Keratinocyte (primary cell): ENCODE measurements at regions not wholly inside any gene's neighbourhood (a gene's known extent, or its start where the extent isn't known, plus 50 kb on each side); places are given as distances from the start of the nearest gene placed in this dataset.

Experiments used
- DNase-seq: peaks from one replicate; pipeline ENCODE4 v3.0.0-alpha.2; 2011; ENCODE audit warnings: low read depth, missing footprints, low spot score
- FAIRE-seq: peaks from 2 replicates; lab custom pipeline; 2011; peaks lifted over from hg19 to GRCh38; lab: Jason Lieb, UNC
- H2AFZ ChIP-seq: 2 replicates; pipeline ENCODE4 v1.6.0; 2012; ENCODE audit warnings: low read length, control low read depth, inconsistent platforms; ENCODE audit not compliant: control insufficient read depth
- H3K27ac ChIP-seq: 2 replicates; pipeline ENCODE4 v1.5.1; 2011; ENCODE audit warnings: low read length; ENCODE audit not compliant: control insufficient read depth, insufficient read depth
- H3K27me3 ChIP-seq: 3 replicates; pipeline ENCODE4 v1.6.0; 2011; ENCODE audit warnings: low read length; ENCODE audit not compliant: control insufficient read depth, insufficient read depth; ENCODE audit errors: extremely low read depth
- H3K36me3 ChIP-seq, 2 experiments: 2 replicates in 1 of 2; 3 replicates in 1 of 2; pipeline ENCODE4 v1.5.1; 2011; ENCODE audit warnings: low read length in 2 of 2, mild to moderate bottlenecking in 1 of 2; ENCODE audit not compliant: control insufficient read depth in 2 of 2, insufficient read depth in 2 of 2; ENCODE audit errors: extremely low read depth in 1 of 2
- H3K4me1 ChIP-seq: 3 replicates; pipeline ENCODE4 v1.5.1; 2011; ENCODE audit warnings: low read length; ENCODE audit not compliant: control insufficient read depth, insufficient read depth; ENCODE audit errors: extremely low read depth
- H3K4me2 ChIP-seq: 3 replicates; pipeline ENCODE4 v1.6.0; 2011; ENCODE audit warnings: low read depth, low read length; ENCODE audit not compliant: control insufficient read depth, insufficient read depth; ENCODE audit errors: extremely low read depth
- H3K4me3 ChIP-seq, 3 experiments: fragments of 200-600 bp in 1 of 3; sonication (generic) in 1 of 3; 2 replicates in 2 of 3; 3 replicates in 1 of 3; pipeline ENCODE4 v1.5.1; 2011 to 2016; ENCODE audit warnings: low read length in 3 of 3, mild to moderate bottlenecking in 3 of 3, control low read depth in 2 of 3, inconsistent platforms in 1 of 3, low read depth in 1 of 3, mixed read lengths in 1 of 3, mixed run types in 1 of 3, moderate library complexity in 1 of 3; ENCODE audit not compliant: control insufficient read depth in 2 of 3, insufficient read depth in 2 of 3; ENCODE audit errors: extremely low read depth in 1 of 3
- H3K79me2 ChIP-seq: 2 replicates; pipeline ENCODE4 v1.6.0; 2012; ENCODE audit warnings: low read length; ENCODE audit not compliant: control insufficient read depth, insufficient read depth
- H3K9ac ChIP-seq: 3 replicates; pipeline ENCODE4 v1.6.0; 2011; ENCODE audit warnings: low read length; ENCODE audit not compliant: control insufficient read depth, insufficient read depth; ENCODE audit errors: extremely low read depth
- H3K9me1 ChIP-seq: 3 replicates; pipeline ENCODE4 v1.6.0; 2011; ENCODE audit warnings: low read length; ENCODE audit not compliant: control insufficient read depth, insufficient read depth; ENCODE audit errors: extremely low read depth
- H3K9me3 ChIP-seq: 2 replicates; pipeline ENCODE4 v1.5.1; 2012; ENCODE audit warnings: low read depth, low read length; ENCODE audit not compliant: control insufficient read depth
- H4K20me1 ChIP-seq: 3 replicates; pipeline ENCODE4 v1.6.0; 2011; ENCODE audit warnings: low read length; ENCODE audit not compliant: control insufficient read depth, insufficient read depth; ENCODE audit errors: extremely low read depth
- EZH2 ChIP-seq: IDR thresholded peaks from one replicate; pipeline ENCODE4 v1.6.1; 2012; ENCODE audit warnings: inconsistent platforms, mild to moderate bottlenecking, low read length, moderate library complexity
- dilution Hi-C: fragments of 300-500 bp; cut with MboI; formaldehyde crosslinking; loops from one replicate; pipeline ENCODE4 v1.7.0; 2020; ENCODE audit warnings: low sequenced_read_pairs; ENCODE audit not compliant: extremely low pct_ligation_motif_present
- TF ChIP-seq, protein P1 (sequence below), 3 experiments: IDR thresholded peaks in 1 of 3; conservative IDR thresholded peaks in 1 of 3; optimal IDR thresholded peaks in 1 of 3; 2 replicates in 2 of 3; 3 replicates in 1 of 3; pipeline versions ENCODE3 to v1.5.1; 2011; ENCODE audit warnings: low read length in 3 of 3, mild to moderate bottlenecking in 3 of 3, moderate library complexity in 2 of 3, control low read depth in 1 of 3, inconsistent platforms in 1 of 3; ENCODE audit not compliant: insufficient read depth in 2 of 3; ENCODE audit errors: extremely low read depth in 1 of 3

- no peak for FAIRE-seq
- TF ChIP-seq EZH2: no peak
- TF ChIP-seq, protein P1, sequence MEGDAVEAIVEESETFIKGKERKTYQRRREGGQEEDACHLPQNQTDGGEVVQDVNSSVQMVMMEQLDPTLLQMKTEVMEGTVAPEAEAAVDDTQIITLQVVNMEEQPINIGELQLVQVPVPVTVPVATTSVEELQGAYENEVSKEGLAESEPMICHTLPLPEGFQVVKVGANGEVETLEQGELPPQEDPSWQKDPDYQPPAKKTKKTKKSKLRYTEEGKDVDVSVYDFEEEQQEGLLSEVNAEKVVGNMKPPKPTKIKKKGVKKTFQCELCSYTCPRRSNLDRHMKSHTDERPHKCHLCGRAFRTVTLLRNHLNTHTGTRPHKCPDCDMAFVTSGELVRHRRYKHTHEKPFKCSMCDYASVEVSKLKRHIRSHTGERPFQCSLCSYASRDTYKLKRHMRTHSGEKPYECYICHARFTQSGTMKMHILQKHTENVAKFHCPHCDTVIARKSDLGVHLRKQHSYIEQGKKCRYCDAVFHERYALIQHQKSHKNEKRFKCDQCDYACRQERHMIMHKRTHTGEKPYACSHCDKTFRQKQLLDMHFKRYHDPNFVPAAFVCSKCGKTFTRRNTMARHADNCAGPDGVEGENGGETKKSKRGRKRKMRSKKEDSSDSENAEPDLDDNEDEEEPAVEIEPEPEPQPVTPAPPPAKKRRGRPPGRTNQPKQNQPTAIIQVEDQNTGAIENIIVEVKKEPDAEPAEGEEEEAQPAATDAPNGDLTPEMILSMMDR (optimal IDR thresholded peaks at IDR 0.05 in 1 of 3, IDR thresholded peaks at IDR 0.05 in 1 of 3, conservative IDR thresholded peaks at IDR 0.05 in 1 of 3; ENCODE audit: extremely low read depth in 1 of 3, insufficient read depth in 2 of 3, low read length in 3 of 3): no peak
- H3K9ac ChIP-seq: no peak overlapping the region
- H3K79me2 ChIP-seq: no peaks in the 10 kb centered on the region
- H3K36me3 ChIP-seq: no peaks in the 10 kb centered on the region
- no peaks in the 10 kb centered on the region for H3K9me1 ChIP-seq
- H4K20me1 ChIP-seq: no peaks in the 10 kb centered on the region
- H3K4me2 ChIP-seq: no peak overlapping the region
- H3K4me1 ChIP-seq: peaks cover 3% of the 10 kb centered on the region
- no peaks in the 10 kb centered on the region for H3K9me3 ChIP-seq
- H2AFZ ChIP-seq: no peak overlapping the region
- DNase-seq: no peak
- H3K4me3 ChIP-seq: no peak overlapping the region
- no peak overlapping the region for H3K27ac ChIP-seq
- dilution Hi-C loops: no loop called here
- no peaks in the 10 kb centered on the region for H3K27me3 ChIP-seq
Measured at GRCh38 chr15:93486407-93487117, 397.6 kb upstream of the RGMA start.

- Histone ChIP-seq H3K4me1 (peaks cover 3% of the 10 kb centered on the region), H3K9me1 (no peaks in the 10 kb centered on the region), H2AFZ (no peak overlapping the region), H3K4me2 (no peak overlapping the region), H3K36me3 (no peaks in the 10 kb centered on the region), H3K9me3 (no peaks in the 10 kb centered on the region), H3K4me3 (no peak overlapping the region), H3K79me2 (no peaks in the 10 kb centered on the region), H3K27ac (no peak overlapping the region), H4K20me1 (no peaks in the 10 kb centered on the region), H3K9ac (no peak overlapping the region), H3K27me3 (no peaks in the 10 kb centered on the region)
- dilution Hi-C loops: no loop called here
- no peak for TF ChIP-seq EZH2
- TF ChIP-seq, protein P1 (optimal IDR thresholded peaks at IDR 0.05 in 1 of 3, IDR thresholded peaks at IDR 0.05 in 1 of 3, conservative IDR thresholded peaks at IDR 0.05 in 1 of 3; ENCODE audit: extremely low read depth in 1 of 3, insufficient read depth in 2 of 3, low read length in 3 of 3): no peak
- peak; percentile 51 for FAIRE-seq
- DNase-seq: no peak
Measured at GRCh38 chr15:93485438-93486327, 396.7 kb upstream of the RGMA start.
